ENCODE measurements at regions not wholly inside any gene's neighbourhood (a gene's known extent, or its start where the extent isn't known, plus 50 kb on each side); places are given as distances from the start of the nearest gene placed in this dataset.

- TF ChIP-seq CTCF (IDR thresholded peaks at IDR 0.05; ENCODE audit: low read depth, low read length): no peak
- no peak for TF ChIP-seq POLR2A (IDR thresholded peaks at IDR 0.05; ENCODE audit: extremely low read depth, insufficient read length)
These were observed 73.3 kb downstream of the LEPR start for GRCh38 chr1:65493802-65494201.

Measured in NB4 (cell line).